GM18511 (cell line): ENCODE measurements at regions not wholly inside any gene's neighbourhood (a gene's known extent, or its start where the extent isn't known, plus 50 kb on each side); places are given as distances from the start of the nearest gene placed in this dataset.
"Not testable (repeated sequence)": the region's sequence is repeated elsewhere in the genome, so short reads cannot be mapped to it uniquely, and the experiment has no call there.

Experiments used
- ATAC-seq: cut with Tn5 transposase; IDR thresholded peaks from one replicate; pipeline ENCODE4 v1.9.1; 2021; ENCODE audit warnings: mild to moderate bottlenecking, moderate library complexity; ENCODE audit not compliant: unreplicated experiment

- no peak for ATAC-seq
Measured at GRCh38 chr10:33489501-33490176, 155.2 kb upstream of the NRP1 start.

GRCh38 chr10:33487014-33487776 is 152.7 kb upstream of the NRP1 start:
- no peak for ATAC-seq

DNA sequence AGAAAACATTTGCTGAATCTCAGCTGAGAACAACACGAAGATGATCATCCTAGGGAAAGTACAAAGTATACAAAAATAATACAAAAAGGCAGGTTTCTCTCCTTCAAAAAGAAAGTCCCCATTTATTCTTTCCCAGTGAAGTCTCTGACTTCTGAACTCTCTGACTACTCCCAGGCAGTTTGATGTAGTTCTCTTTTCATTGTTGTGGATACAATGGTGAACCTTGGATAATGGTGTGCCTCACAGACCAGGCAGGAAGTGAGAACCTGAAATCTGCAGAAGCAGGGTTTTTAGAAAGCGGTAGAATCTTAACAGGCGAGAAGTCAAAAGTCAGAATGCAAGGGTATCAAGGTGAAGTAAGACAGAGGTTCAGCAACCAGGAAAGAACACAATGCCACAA is 150.8 kb upstream of the NRP1 start:
- no peak for ATAC-seq

DNA sequence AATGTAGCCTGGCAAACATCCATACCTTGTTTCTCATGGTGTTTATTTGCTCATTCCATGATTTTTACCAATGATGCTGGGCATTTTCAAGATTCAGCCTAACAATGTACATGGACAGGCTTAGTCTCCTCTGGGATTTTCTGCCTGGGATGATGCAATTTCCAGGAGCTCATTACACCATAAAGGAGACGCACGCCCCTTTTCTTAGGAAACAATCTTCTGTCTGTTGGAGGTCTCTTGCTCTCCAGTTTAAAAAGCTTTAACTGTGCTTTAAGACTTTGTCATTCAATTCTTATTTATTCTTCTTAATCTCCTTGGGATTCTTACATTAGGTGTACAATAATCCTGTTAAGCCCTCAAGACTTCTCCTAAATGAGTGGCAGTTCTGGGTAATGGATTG is 150.3 kb upstream of the NRP1 start:
- ATAC-seq, result no peak

DNA sequence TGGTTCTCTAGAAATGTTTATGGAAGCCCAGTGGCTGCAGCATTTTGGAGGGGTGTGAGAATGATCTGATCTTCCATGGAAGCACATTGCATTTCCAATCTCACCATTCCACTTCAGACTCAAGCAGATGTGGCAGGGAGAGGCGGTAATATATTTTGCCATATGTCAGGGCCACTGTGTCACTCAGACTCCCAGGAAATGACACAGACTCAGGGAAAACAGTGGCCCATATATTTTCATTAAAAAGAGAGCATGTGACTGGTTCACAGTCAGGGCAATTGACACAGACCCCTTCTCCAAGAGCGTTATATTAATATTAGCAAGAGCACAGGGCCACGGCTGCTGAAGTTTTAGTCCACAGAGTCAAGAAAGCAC is 149.3 kb upstream of the NRP1 start:
- no peak for ATAC-seq

- no peak for ATAC-seq
Measured at GRCh38 chr10:33483124-33483815, 148.8 kb upstream of the NRP1 start.

GRCh38 chr10:33482486-33482885 is 148.0 kb upstream of the NRP1 start:
- ATAC-seq, result no peak

- no peak for ATAC-seq
Measured at GRCh38 chr10:33481184-33481583, 146.7 kb upstream of the NRP1 start.

- ATAC-seq, result not testable (repeated sequence)
Measured at GRCh38 chr10:33480417-33480816, 145.9 kb upstream of the NRP1 start.

GRCh38 chr10:33478675-33479125 is 144.2 kb upstream of the NRP1 start:
- no peak for ATAC-seq

DNA sequence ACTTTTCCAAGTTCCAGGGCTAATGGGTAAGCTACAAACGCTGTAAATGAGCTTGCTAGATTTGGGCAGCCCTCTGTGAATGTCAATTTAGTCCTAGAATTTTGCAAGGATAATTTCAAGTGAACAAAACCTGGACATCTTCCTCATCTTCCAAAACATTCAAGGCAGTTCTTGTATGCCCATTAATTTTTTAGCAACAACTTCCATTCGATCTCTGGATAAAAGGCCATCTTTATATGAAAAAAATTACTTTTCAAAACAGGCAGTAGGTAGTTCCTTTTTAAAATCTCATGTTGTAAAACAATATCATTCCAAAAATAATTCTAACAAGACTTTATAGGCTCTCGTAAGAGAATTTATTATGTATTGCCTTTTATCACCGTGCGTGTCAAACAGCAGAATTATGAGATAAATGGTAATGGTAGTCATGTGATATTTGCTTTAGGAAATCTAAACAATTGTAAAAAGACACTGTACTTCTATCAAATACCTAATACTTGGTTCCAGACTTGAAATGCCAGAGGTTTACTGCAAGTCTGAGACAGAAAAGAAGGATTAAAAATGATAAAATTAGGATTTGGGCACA is 143.7 kb upstream of the NRP1 start:
- no peak for ATAC-seq

GRCh38 chr10:33477291-33478088 is 143.0 kb upstream of the NRP1 start:
- no peak for ATAC-seq

DNA sequence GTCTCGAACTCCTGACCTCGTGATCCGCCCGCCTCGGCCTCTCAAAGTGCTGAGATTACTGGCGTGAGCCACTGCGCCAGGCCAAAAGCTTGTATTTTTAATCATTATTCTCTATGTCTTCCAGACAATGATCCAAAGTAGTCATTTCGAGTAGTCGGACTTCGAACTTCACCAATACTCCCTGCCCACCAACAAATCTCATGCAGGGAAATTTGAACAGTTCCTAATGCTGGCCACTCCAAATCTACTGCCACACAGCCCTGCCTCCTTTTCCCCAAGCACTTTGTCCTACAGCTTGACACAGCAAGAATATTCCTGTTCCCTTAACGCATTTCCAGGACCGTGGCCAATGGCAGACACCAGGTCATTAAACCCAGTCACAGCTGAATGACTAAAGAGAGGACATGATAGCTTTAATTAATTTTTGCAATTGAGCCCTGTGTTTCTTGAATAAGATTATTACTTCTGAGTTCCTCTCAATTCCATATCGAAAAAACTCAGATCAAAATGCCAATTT is 142.3 kb upstream of the NRP1 start:
- ATAC-seq, result no peak

DNA sequence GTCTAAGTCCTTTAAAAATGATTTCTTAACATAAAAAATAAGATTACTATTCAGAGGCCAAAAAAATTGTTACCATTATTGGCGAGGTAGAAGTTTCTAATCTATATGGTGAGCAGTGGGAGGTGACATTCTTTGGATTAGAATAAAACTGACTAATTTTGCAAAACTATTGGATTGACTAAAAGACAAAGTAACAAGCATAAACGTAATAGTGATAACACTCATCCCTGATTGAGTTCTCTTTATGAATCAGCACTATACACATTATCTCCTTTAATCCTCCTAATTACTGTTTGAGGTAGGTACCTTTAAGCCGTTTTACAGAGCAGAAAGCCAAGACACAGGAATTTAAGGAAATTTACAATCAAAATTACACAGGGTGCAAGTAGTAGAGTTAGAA is 139.2 kb upstream of the NRP1 start:
- ATAC-seq, result no peak

GRCh38 chr10:33468006-33468405 is 133.5 kb upstream of the NRP1 start:
- not testable (repeated sequence) for ATAC-seq

DNA sequence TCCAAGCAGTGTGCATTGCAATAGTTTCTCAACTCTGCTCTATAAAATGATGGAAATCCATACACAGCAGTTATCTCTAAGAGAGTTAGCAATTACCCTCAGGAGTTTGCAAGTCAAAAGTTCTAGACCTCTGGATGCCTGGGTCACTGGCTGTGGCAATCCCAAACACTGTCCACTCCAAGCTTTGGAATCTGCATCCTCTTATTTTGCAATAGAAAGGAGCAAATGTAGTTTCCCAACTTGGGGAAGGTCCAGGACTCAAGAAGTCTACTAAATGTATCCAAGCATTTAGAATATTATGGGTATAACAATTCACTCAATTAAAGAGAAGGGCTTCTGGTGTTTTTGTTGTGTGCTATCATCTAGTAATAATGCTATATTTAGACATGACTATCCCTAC is 131.3 kb upstream of the NRP1 start:
- no peak for ATAC-seq

DNA sequence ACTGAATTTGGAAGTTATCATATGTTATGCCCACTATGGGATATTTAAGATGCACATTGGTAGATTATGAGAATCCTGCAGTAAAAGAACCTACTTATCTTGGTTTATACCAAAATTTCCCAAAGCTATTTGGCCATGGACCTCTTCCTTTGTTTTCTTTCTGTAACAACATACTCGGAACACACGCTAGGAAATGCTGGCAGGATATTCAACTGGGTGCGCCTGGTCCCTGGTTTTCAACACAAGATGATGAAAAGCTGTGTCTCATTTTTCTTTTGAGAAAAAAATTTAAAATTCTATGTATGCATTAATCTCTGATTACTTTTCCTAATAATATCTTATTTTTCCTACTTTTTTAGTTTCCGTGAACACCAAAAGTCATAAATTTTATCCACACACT is 128.5 kb upstream of the NRP1 start:
- ATAC-seq, result no peak

GRCh38 chr10:33461295-33461640 is 126.8 kb upstream of the NRP1 start:
- ATAC-seq, result no peak

DNA sequence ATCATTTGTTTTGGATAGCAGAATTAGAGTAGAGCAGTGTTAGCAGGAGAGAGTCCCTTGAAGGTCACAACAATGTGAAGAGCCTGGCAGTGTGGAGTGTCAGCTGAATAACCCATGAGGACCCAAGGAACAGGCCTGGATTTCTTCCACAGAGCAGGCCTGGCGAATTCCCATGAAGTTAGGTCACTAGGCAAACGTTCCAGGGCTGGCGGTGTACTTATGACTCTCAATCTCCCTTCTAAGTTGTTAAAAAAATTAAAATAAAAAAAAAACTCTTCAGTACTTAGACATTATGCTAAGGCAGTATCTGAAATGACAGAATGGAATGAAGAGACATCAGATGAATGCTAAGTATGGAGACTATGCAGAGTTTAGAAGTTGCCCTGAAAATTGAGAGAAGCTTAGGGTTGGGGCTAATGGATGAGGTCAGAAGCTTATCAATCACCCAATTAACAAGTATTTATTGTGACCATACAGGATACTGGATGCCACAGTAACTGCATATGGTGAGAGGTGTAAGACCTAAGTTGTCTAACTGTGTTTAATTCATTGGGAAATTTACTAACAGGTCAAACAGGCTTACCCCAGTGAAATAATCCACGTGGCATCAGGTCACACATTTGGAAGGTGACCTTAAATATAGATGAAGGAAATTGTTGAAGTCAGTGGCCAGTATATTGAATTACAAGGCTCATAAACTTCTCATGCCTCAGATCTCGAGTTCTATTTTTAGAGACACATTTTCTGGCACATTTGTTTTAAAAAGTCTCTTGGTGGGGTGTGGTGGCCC is 126.2 kb upstream of the NRP1 start:
- ATAC-seq, result no peak

DNA sequence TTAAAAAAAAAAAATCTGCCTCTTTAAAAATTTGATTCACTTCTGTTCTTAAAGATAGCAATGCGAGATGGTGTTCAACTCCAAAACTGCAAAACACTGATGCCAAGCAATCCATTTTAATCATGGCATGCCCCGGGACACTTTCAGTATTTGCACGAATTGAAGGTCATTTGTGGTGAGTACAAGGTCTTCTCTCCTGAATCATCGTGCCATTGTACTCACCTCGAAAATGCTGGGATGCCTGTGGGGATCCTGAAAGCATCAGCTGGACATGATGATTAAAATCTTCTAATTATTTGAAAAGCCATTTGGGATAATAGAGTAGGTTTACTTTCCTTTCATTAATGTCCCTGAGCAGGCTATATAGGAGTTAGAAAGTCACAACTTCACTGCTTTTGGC is 125.1 kb upstream of the NRP1 start:
- no peak for ATAC-seq
